ENCODE measurements at regions not wholly inside any gene's neighbourhood (a gene's known extent, or its start where the extent isn't known, plus 50 kb on each side); places are given as distances from the start of the nearest gene placed in this dataset.

- H3K27me3 ChIP-seq (ENCODE audit: insufficient read depth, low read length, poor library complexity, severe bottlenecking), result no peaks in the 10 kb centered on the region
- POLR2A ChIA-PET, result no interaction called here
- H3K27ac Mint-ChIP-seq, result no peak overlapping the region
- no peaks in the 10 kb centered on the region for H3K9me3 Mint-ChIP-seq
- H3K4me3 ChIP-seq (ENCODE audit: low read length), result no peak overlapping the region
- H3K36me3 Mint-ChIP-seq, result no peaks in the 10 kb centered on the region
- no peak for DNase-seq
- CTCF ChIA-PET, result no interaction called here
- H3K4me1 ChIP-seq (ENCODE audit: insufficient read depth, low read length), result no peaks in the 10 kb centered on the region
- no peak overlapping the region for H3K27ac ChIP-seq (ENCODE audit: low read depth, low read length)
- no peaks in the 10 kb centered on the region for H3K4me1 Mint-ChIP-seq
- H3K27me3 Mint-ChIP-seq, result peaks cover 0 to 10% of the 10 kb centered on the region in 2 donors
- no peak overlapping the region for H3K4me3 Mint-ChIP-seq
- H3K36me3 ChIP-seq (ENCODE audit: insufficient read depth, low read length), result no peaks in the 10 kb centered on the region
- H3K9me3 ChIP-seq (ENCODE audit: low read length), result no peaks in the 10 kb centered on the region
Observed at GRCh38 chr2:88834866-88835265, 143.4 kb downstream of the RPIA start.

- no peaks in the 10 kb centered on the region for H3K9me3 Mint-ChIP-seq
- peaks cover 0 to 8% of the 10 kb centered on the region in 2 donors for H3K27me3 Mint-ChIP-seq
- ChIA-PET POLR2A (no interaction called here), CTCF (no interaction called here)
- H3K27ac Mint-ChIP-seq, result no peak overlapping the region
- H3K36me3 ChIP-seq (ENCODE audit: insufficient read depth, low read length), result no peaks in the 10 kb centered on the region
- H3K4me3 ChIP-seq (ENCODE audit: low read length), result no peak overlapping the region
- H3K36me3 Mint-ChIP-seq, result no peaks in the 10 kb centered on the region
- H3K4me1 Mint-ChIP-seq, result no peaks in the 10 kb centered on the region
- H3K27me3 ChIP-seq (ENCODE audit: insufficient read depth, low read length, poor library complexity, severe bottlenecking), result no peaks in the 10 kb centered on the region
- no peak for DNase-seq
- H3K27ac ChIP-seq (ENCODE audit: low read depth, low read length), result no peak overlapping the region
- no peak overlapping the region for H3K4me3 Mint-ChIP-seq
- H3K9me3 ChIP-seq (ENCODE audit: low read length), result no peaks in the 10 kb centered on the region
- H3K4me1 ChIP-seq (ENCODE audit: insufficient read depth, low read length), result no peaks in the 10 kb centered on the region
Observed at GRCh38 chr2:88835726-88836125, 144.3 kb downstream of the RPIA start.

GRCh38 chr2:88836351-88836750 lies 144.9 kb downstream of the RPIA start:
- Histone ChIP-seq H3K27me3 (ENCODE audit: insufficient read depth, low read length, poor library complexity, severe bottlenecking) (no peaks in the 10 kb centered on the region), H3K9me3 (ENCODE audit: low read length) (no peaks in the 10 kb centered on the region), H3K4me3 (ENCODE audit: low read length) (no peak overlapping the region), H3K4me1 (ENCODE audit: insufficient read depth, low read length) (no peaks in the 10 kb centered on the region), H3K36me3 (ENCODE audit: insufficient read depth, low read length) (no peaks in the 10 kb centered on the region), H3K27ac (ENCODE audit: low read depth, low read length) (no peak overlapping the region)
- Mint-ChIP-seq H3K9me3 (no peaks in the 10 kb centered on the region), H3K27ac (no peak overlapping the region), H3K4me3 (no peak overlapping the region), H3K36me3 (no peaks in the 10 kb centered on the region), H3K27me3 (peaks cover 0 to 8% of the 10 kb centered on the region in 2 donors), H3K4me1 (no peaks in the 10 kb centered on the region)
- POLR2A ChIA-PET, result no interaction called here
- CTCF ChIA-PET, result no interaction called here
- no peak for DNase-seq

GRCh38 chr2:88837511-88838160 lies 146.2 kb downstream of the RPIA start:
- H3K4me1 ChIP-seq (ENCODE audit: insufficient read depth, low read length), result no peaks in the 10 kb centered on the region
- H3K4me3 Mint-ChIP-seq, result no peak overlapping the region
- no peak overlapping the region for H3K27ac ChIP-seq (ENCODE audit: low read depth, low read length)
- no peaks in the 10 kb centered on the region for H3K27me3 ChIP-seq (ENCODE audit: insufficient read depth, low read length, poor library complexity, severe bottlenecking)
- no peak overlapping the region for H3K4me3 ChIP-seq (ENCODE audit: low read length)
- no peaks in the 10 kb centered on the region for H3K9me3 Mint-ChIP-seq
- DNase-seq, result no peak
- no peaks in the 10 kb centered on the region for H3K36me3 Mint-ChIP-seq
- H3K27ac Mint-ChIP-seq, result no peak overlapping the region
- H3K4me1 Mint-ChIP-seq, result no peaks in the 10 kb centered on the region
- CTCF ChIA-PET, result no interaction called here
- H3K9me3 ChIP-seq (ENCODE audit: low read length), result no peaks in the 10 kb centered on the region
- peaks cover 1 to 14% of the 10 kb centered on the region in 2 donors for H3K27me3 Mint-ChIP-seq
- no peaks in the 10 kb centered on the region for H3K36me3 ChIP-seq (ENCODE audit: insufficient read depth, low read length)
- POLR2A ChIA-PET, result no interaction called here

- no peak overlapping the region for H3K27ac ChIP-seq (ENCODE audit: low read depth, low read length)
- DNase-seq, result no peak
- no peak overlapping the region for H3K27ac Mint-ChIP-seq
- POLR2A ChIA-PET, result no interaction called here
- H3K9me3 ChIP-seq (ENCODE audit: low read length), result no peaks in the 10 kb centered on the region
- no peaks in the 10 kb centered on the region for H3K4me1 ChIP-seq (ENCODE audit: insufficient read depth, low read length)
- peaks cover 4 to 16% of the 10 kb centered on the region in 2 donors for H3K27me3 Mint-ChIP-seq
- H3K4me3 Mint-ChIP-seq, result no peak overlapping the region
- H3K36me3 Mint-ChIP-seq, result no peaks in the 10 kb centered on the region
- H3K9me3 Mint-ChIP-seq, result no peaks in the 10 kb centered on the region
- H3K4me1 Mint-ChIP-seq, result no peaks in the 10 kb centered on the region
- H3K4me3 ChIP-seq (ENCODE audit: low read length), result no peak overlapping the region
- H3K36me3 ChIP-seq (ENCODE audit: insufficient read depth, low read length), result no peaks in the 10 kb centered on the region
- no peaks in the 10 kb centered on the region for H3K27me3 ChIP-seq (ENCODE audit: insufficient read depth, low read length, poor library complexity, severe bottlenecking)
- CTCF ChIA-PET, result no interaction called here
Observed at GRCh38 chr2:88838165-88838635, 146.7 kb downstream of the RPIA start.

- no peak overlapping the region for H3K27ac ChIP-seq (ENCODE audit: low read depth, low read length)
Observed at GRCh38 chr2:88841224-88841929, 149.9 kb downstream of the RPIA start.

GRCh38 chr2:88842656-88843460 lies 151.4 kb downstream of the RPIA start:
- ChIA-PET POLR2A (no interaction called here), CTCF (no interaction called here)
- no peak for DNase-seq
- H3K9me3 Mint-ChIP-seq, result peaks cover 0 to 4% (median 0%) of the 10 kb centered on the region in 5 donors
- Histone ChIP-seq H3K4me1 (ENCODE audit: insufficient read depth, low read length) (no peaks in the 10 kb centered on the region), H3K9me3 (ENCODE audit: low read length) (no peaks in the 10 kb centered on the region), H3K4me3 (ENCODE audit: low read length) (no peak overlapping the region), H3K36me3 (ENCODE audit: insufficient read depth, low read length) (no peaks in the 10 kb centered on the region), H3K27ac (ENCODE audit: low read depth, low read length) (no peak overlapping the region), H3K27me3 (ENCODE audit: insufficient read depth, low read length, poor library complexity, severe bottlenecking) (no peaks in the 10 kb centered on the region)
- no peak overlapping the region for H3K27ac Mint-ChIP-seq
- H3K36me3 Mint-ChIP-seq, result no peaks in the 10 kb centered on the region
- peaks cover 8 to 28% of the 10 kb centered on the region in 2 donors for H3K27me3 Mint-ChIP-seq
- H3K4me3 Mint-ChIP-seq, result no peak overlapping the region
- H3K4me1 Mint-ChIP-seq, result no peaks in the 10 kb centered on the region

More at GRCh38 chr2:88841224-88841929, 149.9 kb downstream of the RPIA start:
- no peaks in the 10 kb centered on the region for H3K4me1 Mint-ChIP-seq
- H3K27me3 Mint-ChIP-seq, result peaks cover 4 to 28% of the 10 kb centered on the region in 2 donors
- H3K4me3 Mint-ChIP-seq, result no peak overlapping the region
- CTCF ChIA-PET, result no interaction called here
- H3K27ac Mint-ChIP-seq, result no peak overlapping the region
- H3K36me3 ChIP-seq (ENCODE audit: insufficient read depth, low read length), result no peaks in the 10 kb centered on the region
- H3K9me3 ChIP-seq (ENCODE audit: low read length), result no peaks in the 10 kb centered on the region
- H3K9me3 Mint-ChIP-seq, result no peaks in the 10 kb centered on the region
- POLR2A ChIA-PET, result no interaction called here
- DNase-seq, result no peak
- no peaks in the 10 kb centered on the region for H3K4me1 ChIP-seq (ENCODE audit: insufficient read depth, low read length)
- no peaks in the 10 kb centered on the region for H3K27me3 ChIP-seq (ENCODE audit: insufficient read depth, low read length, poor library complexity, severe bottlenecking)
- H3K4me3 ChIP-seq (ENCODE audit: low read length), result no peak overlapping the region
- H3K36me3 Mint-ChIP-seq, result no peaks in the 10 kb centered on the region

- ChIA-PET CTCF (no interaction called here), POLR2A (no interaction called here)
- DNase-seq, result no peak
- Mint-ChIP-seq H3K9me3 (peaks cover 0 to 4% (median 0%) of the 10 kb centered on the region in 5 donors), H3K27me3 (peaks cover 9 to 32% of the 10 kb centered on the region in 2 donors), H3K4me1 (no peaks in the 10 kb centered on the region), H3K4me3 (no peak overlapping the region), H3K27ac (no peak overlapping the region), H3K36me3 (no peaks in the 10 kb centered on the region)
- H3K27ac ChIP-seq (ENCODE audit: low read depth, low read length), result no peak overlapping the region
- no peak overlapping the region for H3K4me3 ChIP-seq (ENCODE audit: low read length)
- no peaks in the 10 kb centered on the region for H3K4me1 ChIP-seq (ENCODE audit: insufficient read depth, low read length)
- H3K36me3 ChIP-seq (ENCODE audit: insufficient read depth, low read length), result no peaks in the 10 kb centered on the region
- H3K27me3 ChIP-seq (ENCODE audit: insufficient read depth, low read length, poor library complexity, severe bottlenecking), result no peaks in the 10 kb centered on the region
- no peaks in the 10 kb centered on the region for H3K9me3 ChIP-seq (ENCODE audit: low read length)
Observed at GRCh38 chr2:88843651-88844050, 152.2 kb downstream of the RPIA start.
